Endothelial cell (in vitro differentiated cells): ENCODE measurements at regions not wholly inside any gene's neighbourhood (a gene's known extent, or its start where the extent isn't known, plus 50 kb on each side); places are given as distances from the start of the nearest gene placed in this dataset.

Experiments
- DNase-seq: peaks from one replicate; pipeline ENCODE4 v3.0.0; 2021; ENCODE audit warnings: low spot score
- H3K27ac Mint-ChIP-seq: one replicate; pipeline ENCODE4 v1.8.0; 2021; ENCODE audit warnings: mixed read lengths, inconsistent platforms; ENCODE audit not compliant: unreplicated experiment
- H3K27me3 Mint-ChIP-seq: one replicate; pipeline ENCODE4 v1.8.0; 2021; ENCODE audit warnings: mild to moderate bottlenecking, moderate library complexity, mixed read lengths, inconsistent platforms; ENCODE audit not compliant: unreplicated experiment
- H3K36me3 Mint-ChIP-seq: one replicate; pipeline ENCODE4 v1.8.0; 2021; ENCODE audit warnings: mild to moderate bottlenecking, low read depth, mixed read lengths, inconsistent platforms; ENCODE audit not compliant: unreplicated experiment
- H3K4me1 Mint-ChIP-seq: one replicate; pipeline ENCODE4 v1.8.0; 2021; ENCODE audit warnings: mild to moderate bottlenecking, mixed read lengths, inconsistent platforms; ENCODE audit not compliant: unreplicated experiment
- H3K4me3 Mint-ChIP-seq: one replicate; pipeline ENCODE4 v1.8.0; 2021; ENCODE audit warnings: mild to moderate bottlenecking, mixed read lengths, inconsistent platforms; ENCODE audit not compliant: unreplicated experiment
- H3K9me3 Mint-ChIP-seq: one replicate; pipeline ENCODE4 v1.8.0; 2021; ENCODE audit warnings: mixed read lengths, inconsistent platforms; ENCODE audit not compliant: unreplicated experiment
- CTCF ChIP-seq: fragments of 200-600 bp; sonication (generic); IDR thresholded peaks from one replicate; pipeline ENCODE4 v1.5.0; 2021; ENCODE audit warnings: antibody characterized with exemption; ENCODE audit not compliant: unreplicated experiment

GRCh38 chr2:120791243-120791961 is 55.7 kb downstream of the GLI2 start:
- no peaks in the 10 kb centered on the region for H3K9me3 Mint-ChIP-seq
- DNase-seq: no peak
- peaks cover 13% of the 10 kb centered on the region for H3K27me3 Mint-ChIP-seq
- TF ChIP-seq CTCF: no peak
- H3K4me3 Mint-ChIP-seq: no peak overlapping the region
- H3K27ac Mint-ChIP-seq: no peak overlapping the region
- H3K36me3 Mint-ChIP-seq: no peaks in the 10 kb centered on the region
- H3K4me1 Mint-ChIP-seq: no peaks in the 10 kb centered on the region

GRCh38 chr2:120791962-120792297 is 56.3 kb downstream of the GLI2 start:
- no peak for TF ChIP-seq CTCF
- no peak overlapping the region for H3K27ac Mint-ChIP-seq
- no peaks in the 10 kb centered on the region for H3K9me3 Mint-ChIP-seq
- no peaks in the 10 kb centered on the region for H3K36me3 Mint-ChIP-seq
- no peaks in the 10 kb centered on the region for H3K4me1 Mint-ChIP-seq
- DNase-seq: no peak
- H3K27me3 Mint-ChIP-seq: peaks cover 10% of the 10 kb centered on the region
- no peak overlapping the region for H3K4me3 Mint-ChIP-seq

- Mint-ChIP-seq H3K27ac (peak overlapping the region; percentile 2), H3K4me1 (peaks cover 4% of the 10 kb centered on the region), H3K27me3 (peaks cover 10% of the 10 kb centered on the region), H3K36me3 (no peaks in the 10 kb centered on the region), H3K4me3 (no peak overlapping the region), H3K9me3 (no peaks in the 10 kb centered on the region)
- DNase-seq: no peak
- no peak for TF ChIP-seq CTCF
These were observed 58.2 kb downstream of the GLI2 start for GRCh38 chr2:120793682-120794403.

- Mint-ChIP-seq H3K27me3 (peaks cover 13% of the 10 kb centered on the region), H3K9me3 (no peaks in the 10 kb centered on the region), H3K27ac (no peak overlapping the region), H3K36me3 (no peaks in the 10 kb centered on the region), H3K4me3 (no peak overlapping the region), H3K4me1 (peaks cover 4% of the 10 kb centered on the region)
- TF ChIP-seq CTCF: no peak
- no peak for DNase-seq
These were observed 59.0 kb downstream of the GLI2 start for GRCh38 chr2:120794716-120795115.

- H3K36me3 Mint-ChIP-seq: no peaks in the 10 kb centered on the region
- H3K4me3 Mint-ChIP-seq: no peak overlapping the region
- no peak overlapping the region for H3K27ac Mint-ChIP-seq
- no peak for TF ChIP-seq CTCF
- DNase-seq: no peak
- peaks cover 7% of the 10 kb centered on the region for H3K4me1 Mint-ChIP-seq
- H3K27me3 Mint-ChIP-seq: peaks cover 17% of the 10 kb centered on the region
- H3K9me3 Mint-ChIP-seq: no peaks in the 10 kb centered on the region
These were observed 60.4 kb downstream of the GLI2 start for GRCh38 chr2:120796094-120796493.
